SJCRH30 (cell line): ENCODE measurements at regions not wholly inside any gene's neighbourhood (a gene's known extent, or its start where the extent isn't known, plus 50 kb on each side); places are given as distances from the start of the nearest gene placed in this dataset.
A peak's percentile ranks its signal among the peaks of the same experiment; 100 is the strongest.

Source experiments
- DNase-seq, 2 experiments: peaks; one replicate each; pipeline ENCODE4 v3.0.0-alpha.2; 2015 to 2020
- H3K27ac ChIP-seq: fragments of 250-450 bp; sonication (Bioruptor Pico); 2 replicates; pipeline ENCODE4 v1.5.1; 2020; ENCODE audit warnings: mild to moderate bottlenecking, moderate library complexity
- H3K27me3 ChIP-seq: fragments of 250-450 bp; sonication (Bioruptor Pico); 2 replicates; pipeline ENCODE4 v1.5.1; 2020; ENCODE audit warnings: mild to moderate bottlenecking, moderate library complexity
- H3K36me3 ChIP-seq: fragments of 250-450 bp; sonication (Bioruptor Pico); 2 replicates; pipeline ENCODE4 v1.5.1; 2020; ENCODE audit warnings: mild to moderate bottlenecking, moderate library complexity
- H3K4me1 ChIP-seq: fragments of 250-450 bp; sonication (Bioruptor Pico); 2 replicates; pipeline ENCODE4 v1.5.1; 2020; ENCODE audit warnings: mild to moderate bottlenecking, moderate library complexity
- H3K4me3 ChIP-seq: fragments of 250-450 bp; sonication (Bioruptor Pico); 2 replicates; pipeline ENCODE4 v1.5.1; 2020; ENCODE audit warnings: mild to moderate bottlenecking, moderate library complexity
- H3K9me3 ChIP-seq: fragments of 250-450 bp; sonication (Bioruptor Pico); replicated peaks from 2 replicates; pipeline ENCODE4 v1.5.1; 2020; ENCODE audit warnings: mild to moderate bottlenecking, moderate library complexity

DNA sequence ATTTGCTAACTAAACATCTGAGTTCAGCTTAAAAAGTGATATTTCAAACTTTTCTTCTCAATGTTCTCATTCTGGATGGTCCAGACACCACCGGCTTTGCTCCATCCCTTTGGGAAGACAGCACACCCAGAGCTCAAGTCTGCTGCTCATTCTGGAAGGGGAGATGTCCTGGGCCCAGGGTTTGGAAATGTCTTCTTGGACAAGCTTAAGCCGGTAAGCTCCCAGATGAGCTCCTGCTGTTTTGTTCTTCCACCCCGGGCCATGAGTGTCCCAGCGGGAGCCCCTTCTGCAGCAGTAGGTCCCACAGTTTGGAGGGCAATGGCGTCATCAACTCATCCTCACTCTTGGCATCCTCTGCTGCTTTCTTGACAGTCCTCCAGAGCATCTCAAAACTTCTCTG is 105.2 kb downstream of the TMEM100 start:
- Histone ChIP-seq H3K27ac (no peak overlapping the region), H3K4me1 (peaks cover 10% of the 10 kb centered on the region; the same call in 1 of the 2 replicates), H3K36me3 (no peaks in the 10 kb centered on the region; the same call in 1 of the 2 replicates), H3K4me3 (no peak overlapping the region), H3K27me3 (no peaks in the 10 kb centered on the region), H3K9me3 (no peaks in the 10 kb centered on the region)
- no peak for DNase-seq

DNA sequence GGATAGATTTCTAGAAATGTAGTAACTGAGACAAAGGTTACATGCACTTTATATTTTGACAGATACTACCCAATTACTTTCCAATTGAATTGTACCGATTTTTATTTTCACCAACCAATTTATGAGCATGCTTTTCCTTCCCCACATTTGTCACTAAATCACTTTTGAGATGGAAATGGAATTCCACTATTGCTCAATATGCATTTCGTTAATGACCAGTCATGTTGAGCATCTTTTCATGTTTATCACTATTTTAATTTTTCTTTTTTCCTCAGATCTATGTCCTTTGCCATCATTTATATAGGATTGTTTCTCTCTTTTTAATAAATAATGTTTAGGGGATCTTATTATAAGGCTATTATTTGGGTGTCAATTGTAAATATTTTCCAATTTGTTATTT is 102.8 kb upstream of the SMIM36 start:
- H3K9me3 ChIP-seq: no peaks in the 10 kb centered on the region
- DNase-seq: no peak
- H3K36me3 ChIP-seq: no peaks in the 10 kb centered on the region; the same call in 1 of the 2 replicates
- H3K27me3 ChIP-seq: no peaks in the 10 kb centered on the region
- peaks cover 10% of the 10 kb centered on the region for H3K4me1 ChIP-seq
- no peak overlapping the region for H3K4me3 ChIP-seq
- H3K27ac ChIP-seq: no peak overlapping the region

DNA sequence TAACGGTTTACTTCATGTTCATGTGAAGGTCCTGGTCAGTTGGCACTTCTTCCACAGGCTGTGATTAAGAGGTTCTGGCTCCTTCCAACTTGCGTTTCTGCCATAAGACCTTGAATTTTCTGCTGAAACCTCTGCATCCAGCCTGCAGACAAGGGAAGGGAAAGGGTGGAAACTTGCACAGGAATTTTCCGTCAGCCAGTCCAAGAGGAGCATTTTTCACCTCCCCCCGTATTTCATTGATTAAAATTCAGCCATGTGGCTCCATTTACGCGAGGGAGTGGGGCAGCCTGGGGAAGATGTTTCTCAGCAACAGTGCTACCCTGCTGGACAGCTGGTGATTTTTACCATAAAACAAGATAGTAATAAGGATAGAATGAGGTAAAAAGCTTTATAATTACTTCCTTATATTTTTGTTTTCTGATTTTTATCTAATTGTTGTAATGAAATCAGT is 101.5 kb upstream of the SMIM36 start:
- no peaks in the 10 kb centered on the region; the same call in 1 of the 2 replicates for H3K36me3 ChIP-seq
- H3K4me3 ChIP-seq: no peak overlapping the region
- peaks cover 16% of the 10 kb centered on the region for H3K4me1 ChIP-seq
- H3K9me3 ChIP-seq: no peaks in the 10 kb centered on the region
- no peak for DNase-seq
- no peak overlapping the region for H3K27ac ChIP-seq
- no peaks in the 10 kb centered on the region for H3K27me3 ChIP-seq

DNA sequence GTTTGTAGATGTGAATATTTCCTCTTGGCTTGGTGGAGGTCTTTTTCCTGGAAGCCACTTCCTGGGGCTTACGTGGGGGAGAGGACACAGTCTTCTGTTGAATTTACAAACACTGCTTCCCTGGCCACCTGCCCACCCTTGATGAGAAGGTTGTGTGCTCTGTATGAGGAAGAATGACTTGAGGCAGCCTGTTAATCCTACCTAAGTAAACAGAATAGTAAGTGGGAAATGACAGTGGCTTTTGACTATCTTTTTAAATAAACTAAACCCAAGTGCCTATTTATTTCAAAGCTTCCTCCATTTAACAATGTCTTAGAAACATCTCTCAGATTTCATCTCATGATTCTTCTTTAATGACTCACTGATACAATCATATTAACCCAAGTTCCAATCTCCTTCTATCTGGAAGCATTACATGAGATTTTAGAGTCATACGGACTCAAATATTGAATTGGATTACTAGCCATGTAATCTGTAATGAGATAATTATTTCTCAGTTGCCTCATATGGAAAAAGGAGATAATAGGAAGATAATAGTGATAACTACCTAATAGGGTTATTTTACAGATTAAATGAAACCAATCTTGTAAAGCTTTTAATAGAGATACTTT is 96.6 kb upstream of the SMIM36 start:
- Histone ChIP-seq H3K36me3 (no peaks in the 10 kb centered on the region), H3K9me3 (no peaks in the 10 kb centered on the region), H3K4me1 (peaks cover 34% of the 10 kb centered on the region), H3K4me3 (no peak overlapping the region), H3K27ac (no peak overlapping the region), H3K27me3 (no peaks in the 10 kb centered on the region)
- DNase-seq: peak; percentile 47 to 71

DNA sequence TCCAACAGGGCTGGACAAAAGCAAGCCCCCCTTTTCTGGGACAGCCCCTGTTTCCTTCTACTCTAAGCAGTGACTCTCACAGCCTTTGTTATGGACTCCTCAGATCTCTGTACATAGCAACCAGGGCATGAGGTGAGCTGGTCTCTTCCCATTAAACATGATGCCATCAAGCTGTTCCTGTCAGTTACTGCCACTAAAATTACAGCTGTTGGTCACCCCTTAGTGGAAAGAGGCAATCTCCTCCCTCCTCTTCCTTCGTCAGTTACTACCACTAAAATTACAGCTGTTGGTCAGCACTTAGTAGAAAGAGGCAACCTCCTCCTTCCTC is 95.2 kb upstream of the SMIM36 start:
- H3K4me1 ChIP-seq: peaks cover 34% of the 10 kb centered on the region
- no peaks in the 10 kb centered on the region for H3K27me3 ChIP-seq
- H3K4me3 ChIP-seq: no peak overlapping the region
- no peaks in the 10 kb centered on the region for H3K36me3 ChIP-seq
- no peaks in the 10 kb centered on the region for H3K9me3 ChIP-seq
- DNase-seq: peak; percentile 76 to 92
- peak overlapping the region; percentile 48 for H3K27ac ChIP-seq

DNA sequence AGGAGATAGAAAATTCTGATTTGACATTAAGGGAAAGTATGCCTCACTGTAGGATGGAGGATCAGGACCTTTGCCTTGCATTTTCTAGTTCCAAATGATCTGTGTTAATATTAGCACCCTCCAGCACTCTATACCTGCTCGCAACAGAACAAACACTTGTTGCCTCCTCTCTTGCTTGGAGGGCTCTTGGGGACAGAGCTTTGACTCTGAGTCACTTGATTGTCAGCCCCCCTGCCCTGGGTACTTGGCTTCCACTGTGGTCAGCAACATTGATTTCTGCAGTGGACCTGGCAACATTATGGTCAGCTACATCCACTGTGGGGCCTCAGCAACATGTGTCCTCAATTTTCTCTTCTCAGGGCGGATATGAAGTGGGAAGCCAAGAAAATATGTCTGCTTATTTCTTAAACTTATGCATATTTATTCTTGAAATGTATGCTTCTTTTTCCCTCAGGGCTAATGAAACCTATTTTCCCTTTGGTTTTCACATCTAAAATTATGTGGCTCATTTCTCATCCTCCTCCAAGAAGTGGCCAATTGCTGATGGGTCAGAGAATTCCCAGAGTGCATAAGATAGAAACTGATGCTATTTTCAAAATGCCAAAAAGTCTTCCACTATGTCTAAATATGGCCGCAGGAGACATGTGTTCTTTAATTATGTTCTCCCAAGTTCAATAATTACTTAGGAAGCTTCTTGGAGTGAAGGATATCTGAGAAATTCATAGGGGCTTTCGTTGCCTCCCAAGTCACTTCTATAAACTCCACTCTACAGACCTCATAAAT is 94.6 kb upstream of the SMIM36 start:
- Histone ChIP-seq H3K27me3 (no peaks in the 10 kb centered on the region), H3K9me3 (no peaks in the 10 kb centered on the region), H3K36me3 (no peaks in the 10 kb centered on the region), H3K4me3 (no peak overlapping the region), H3K27ac (peak overlapping the region; percentile 48), H3K4me1 (peaks cover 34% of the 10 kb centered on the region)
- no peak for DNase-seq

DNA sequence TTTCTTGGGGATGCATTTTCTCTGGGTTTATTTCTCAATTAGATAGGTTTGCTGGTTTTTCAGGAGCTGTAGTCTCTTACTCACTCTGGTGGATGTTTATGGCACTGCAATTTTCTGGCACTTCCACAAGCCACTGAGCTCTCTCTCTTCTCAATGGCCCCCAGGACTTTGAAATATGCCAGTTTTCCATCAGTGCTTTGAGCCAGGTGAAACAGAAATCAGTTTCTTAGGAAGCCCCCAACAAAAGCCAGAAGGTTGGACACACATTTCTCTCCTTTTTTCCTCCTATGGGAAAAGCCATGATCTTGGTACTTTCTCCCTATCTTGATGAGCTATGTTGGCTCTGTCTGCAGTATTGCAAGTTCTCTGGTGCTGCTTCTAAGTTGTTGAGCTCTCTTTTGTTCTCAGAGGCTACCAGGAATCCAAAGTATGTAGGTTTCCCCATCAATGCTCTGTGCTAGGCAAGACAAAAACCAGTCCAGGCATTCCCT is 90.7 kb upstream of the SMIM36 start:
- Histone ChIP-seq H3K9me3 (no peaks in the 10 kb centered on the region; the same call in 1 of the 2 replicates), H3K4me1 (peaks cover 11% of the 10 kb centered on the region), H3K27ac (no peak overlapping the region), H3K36me3 (no peaks in the 10 kb centered on the region), H3K27me3 (no peaks in the 10 kb centered on the region), H3K4me3 (no peak overlapping the region)
- peak; percentile 19 to 65 for DNase-seq

DNA sequence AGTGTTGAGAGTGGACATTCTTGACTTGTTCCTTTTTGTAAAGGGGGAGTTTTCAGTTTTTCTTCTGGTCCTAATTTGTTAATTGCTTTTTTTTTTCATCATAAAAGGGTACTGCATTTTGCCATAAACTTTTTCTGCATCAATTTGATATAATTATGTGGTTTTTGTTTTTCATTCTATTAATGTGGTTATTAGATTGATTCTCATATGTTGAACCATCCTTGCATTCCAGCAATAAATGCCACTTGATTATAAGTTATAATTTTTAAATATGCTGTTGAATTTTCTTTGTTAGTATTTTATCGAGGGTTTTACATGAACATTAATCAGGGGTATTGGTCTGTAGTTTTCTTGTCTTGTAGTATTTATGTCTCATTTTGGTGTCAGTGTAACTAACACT is 87.2 kb upstream of the SMIM36 start:
- Histone ChIP-seq H3K36me3 (no peaks in the 10 kb centered on the region), H3K4me3 (no peak overlapping the region), H3K4me1 (no peaks in the 10 kb centered on the region), H3K27me3 (no peaks in the 10 kb centered on the region), H3K9me3 (no peaks in the 10 kb centered on the region; the same call in 1 of the 2 replicates), H3K27ac (no peak overlapping the region)
- no peak for DNase-seq

DNA sequence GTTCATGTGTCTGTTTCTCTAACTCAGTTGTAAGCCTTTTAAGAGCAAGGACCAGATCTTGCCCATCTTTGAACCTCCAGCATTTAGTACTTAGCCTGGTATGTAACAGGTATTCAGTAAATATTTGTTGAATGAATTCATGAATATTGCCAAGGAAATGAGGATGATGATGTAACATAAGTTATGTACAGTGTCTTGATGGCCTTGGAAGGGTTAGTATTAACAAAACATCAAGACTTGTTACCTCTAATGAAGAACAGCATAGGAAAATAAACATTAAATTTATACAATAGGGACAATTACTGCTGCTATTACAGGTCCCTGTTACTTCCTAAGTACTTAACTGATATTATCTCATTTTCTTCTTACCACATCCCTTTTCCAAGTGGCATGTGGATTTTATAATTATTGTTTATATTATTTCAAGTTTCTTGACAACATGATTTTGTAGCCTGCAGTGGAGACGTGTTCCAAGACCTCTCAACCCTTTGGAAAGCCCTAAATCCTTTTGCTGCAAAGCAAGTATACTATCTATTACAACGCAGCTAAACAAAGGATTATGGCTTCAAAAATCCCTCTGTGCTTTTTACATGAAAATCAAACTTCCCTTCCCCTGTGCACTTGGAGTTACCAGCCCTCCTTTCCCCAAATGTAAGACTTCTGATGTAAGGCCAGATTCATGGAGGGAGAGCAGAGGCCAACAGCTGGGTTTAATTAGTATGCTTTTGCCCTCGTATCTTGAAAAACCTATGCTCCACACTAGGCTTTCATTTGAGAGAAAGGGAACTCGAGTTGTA is 77.4 kb upstream of the SMIM36 start:
- DNase-seq: no peak
- H3K27me3 ChIP-seq: no peaks in the 10 kb centered on the region
- H3K4me1 ChIP-seq: no peaks in the 10 kb centered on the region
- H3K36me3 ChIP-seq: no peaks in the 10 kb centered on the region
- no peak overlapping the region for H3K27ac ChIP-seq
- H3K4me3 ChIP-seq: no peak overlapping the region
- H3K9me3 ChIP-seq: no peaks in the 10 kb centered on the region

DNA sequence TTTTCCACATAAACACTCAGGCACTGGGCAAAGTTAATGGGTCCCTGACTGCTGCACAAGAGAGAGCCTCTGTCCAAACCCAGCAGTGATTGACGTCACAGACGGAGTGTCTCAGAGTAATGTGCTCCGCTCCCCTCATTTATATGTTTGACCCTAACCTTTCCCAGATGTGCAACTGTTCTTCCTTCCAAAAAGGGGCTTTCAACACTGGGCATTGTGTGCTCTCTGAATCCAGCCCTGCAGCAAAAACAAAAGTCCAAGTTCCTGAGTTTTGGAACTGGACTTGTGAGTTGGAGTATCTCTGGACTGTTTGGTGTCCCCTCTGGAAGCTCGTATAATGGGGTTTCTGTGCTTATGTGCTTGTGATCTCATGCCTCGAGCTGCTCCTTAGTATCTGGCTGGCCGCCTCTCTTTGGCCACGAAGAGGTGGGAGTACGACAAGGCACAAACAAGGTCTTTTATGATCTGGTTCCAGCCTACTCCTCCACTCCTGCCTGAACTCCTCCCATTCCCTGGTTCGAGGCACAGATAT is 76.4 kb upstream of the SMIM36 start:
- Histone ChIP-seq H3K36me3 (no peaks in the 10 kb centered on the region), H3K4me1 (no peaks in the 10 kb centered on the region), H3K9me3 (no peaks in the 10 kb centered on the region), H3K27ac (no peak overlapping the region), H3K4me3 (no peak overlapping the region), H3K27me3 (no peaks in the 10 kb centered on the region)
- DNase-seq: no peak

DNA sequence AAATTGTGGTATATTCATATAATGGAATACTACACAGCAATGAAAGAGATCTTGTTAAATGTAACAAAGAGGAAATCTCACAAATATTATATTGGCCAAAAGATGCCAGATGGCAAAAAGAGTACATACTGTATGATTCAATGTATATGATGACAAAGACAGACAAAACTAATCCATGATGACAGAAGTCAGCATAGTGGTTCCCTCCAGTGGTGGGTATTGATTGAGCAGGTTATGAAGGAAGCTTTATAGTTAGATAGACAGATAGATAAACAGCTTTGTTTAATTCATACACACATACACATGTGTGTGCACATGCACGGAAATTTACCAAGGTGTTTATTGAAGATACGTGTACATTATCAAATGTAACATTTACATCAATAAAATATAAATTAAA is 74.4 kb upstream of the SMIM36 start:
- Histone ChIP-seq H3K36me3 (no peaks in the 10 kb centered on the region), H3K27ac (no peak overlapping the region)

DNA sequence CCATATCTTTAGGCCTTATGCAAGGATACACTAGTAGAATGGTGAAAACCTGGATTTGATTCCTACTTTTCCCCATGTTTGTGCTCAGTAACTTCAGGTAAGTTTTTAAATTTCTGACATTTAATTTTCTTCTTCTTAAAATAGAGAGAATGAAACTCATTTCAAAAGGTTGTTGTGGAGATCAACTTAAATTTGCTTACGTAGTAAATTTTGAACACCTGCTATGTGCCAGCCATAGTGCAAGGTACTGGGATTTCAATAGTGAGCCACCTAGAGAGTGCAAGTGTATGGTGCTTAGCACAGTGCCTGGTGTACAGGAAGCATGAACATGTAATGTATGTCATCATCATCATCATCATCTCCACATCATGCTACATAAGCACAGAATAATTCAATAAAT is 73.6 kb upstream of the SMIM36 start:
- no peaks in the 10 kb centered on the region for H3K36me3 ChIP-seq
- no peaks in the 10 kb centered on the region for H3K27me3 ChIP-seq
- no peak for DNase-seq

More for the DNA sequence above, 74.4 kb upstream of the SMIM36 start:
- Histone ChIP-seq H3K9me3 (no peaks in the 10 kb centered on the region), H3K4me3 (no peak overlapping the region), H3K4me1 (no peaks in the 10 kb centered on the region), H3K27me3 (no peaks in the 10 kb centered on the region)
- no peak for DNase-seq

DNA sequence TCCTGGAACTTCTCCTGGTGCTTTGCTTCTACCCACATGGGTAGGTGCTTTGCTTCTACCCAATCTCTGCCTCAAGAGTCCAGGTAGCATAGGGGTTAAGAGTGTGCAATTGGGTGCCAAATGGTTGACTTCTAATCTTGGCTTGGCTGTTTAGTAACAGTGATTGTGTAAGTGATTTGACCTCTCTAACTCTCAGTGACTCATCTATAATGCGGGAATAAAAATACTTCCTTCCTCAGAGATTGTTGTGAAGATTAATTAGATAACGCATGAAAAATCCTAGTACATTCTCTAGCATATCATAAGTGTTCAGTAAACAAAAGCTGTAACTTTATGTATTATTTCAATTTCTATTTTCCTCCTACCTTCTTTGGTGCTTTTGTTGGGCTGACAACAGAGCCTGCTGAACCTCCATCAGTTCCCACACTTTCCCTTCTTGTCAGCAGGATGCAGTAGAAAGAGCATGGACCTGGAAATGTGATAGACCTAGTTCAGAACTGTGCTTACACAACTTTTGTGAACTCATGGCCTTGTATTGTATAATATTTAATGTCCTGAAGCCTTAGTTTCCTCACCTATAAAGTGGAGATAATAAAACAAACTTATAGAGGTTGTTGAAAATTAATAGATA is 72.9 kb upstream of the SMIM36 start:
- no peak overlapping the region for H3K27ac ChIP-seq

More for the DNA sequence above, 73.6 kb upstream of the SMIM36 start:
- Histone ChIP-seq H3K9me3 (no peaks in the 10 kb centered on the region), H3K4me3 (no peak overlapping the region), H3K4me1 (no peaks in the 10 kb centered on the region), H3K27ac (no peak overlapping the region)

DNA sequence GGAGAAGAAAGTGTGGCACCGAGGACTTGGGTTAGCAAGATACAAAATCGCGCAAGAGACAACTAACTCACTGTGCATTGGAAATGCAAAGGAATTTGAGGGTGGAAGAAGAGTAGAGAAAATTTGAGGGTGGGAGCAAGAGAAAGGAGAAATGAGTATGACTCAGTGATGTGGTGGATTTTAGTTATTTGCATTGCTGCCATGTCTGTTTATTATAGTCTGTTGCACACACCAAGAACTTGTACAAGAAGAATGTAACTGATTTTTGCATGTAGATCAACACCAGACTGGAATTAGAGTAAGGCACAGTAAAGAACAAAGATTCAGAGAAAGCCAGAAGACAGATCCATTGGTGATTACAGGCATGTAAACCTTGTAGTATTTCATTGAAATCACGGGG is 71.6 kb upstream of the SMIM36 start:
- no peak for DNase-seq
- Histone ChIP-seq H3K27ac (no peak overlapping the region), H3K27me3 (no peaks in the 10 kb centered on the region), H3K4me1 (no peaks in the 10 kb centered on the region), H3K9me3 (no peaks in the 10 kb centered on the region), H3K36me3 (no peaks in the 10 kb centered on the region), H3K4me3 (no peak overlapping the region)

More for the DNA sequence above, 72.9 kb upstream of the SMIM36 start:
- no peak overlapping the region for H3K4me3 ChIP-seq
- H3K4me1 ChIP-seq: no peaks in the 10 kb centered on the region
- no peaks in the 10 kb centered on the region for H3K27me3 ChIP-seq
- no peak for DNase-seq
- no peaks in the 10 kb centered on the region for H3K36me3 ChIP-seq
- no peaks in the 10 kb centered on the region for H3K9me3 ChIP-seq
